GM12878 (cell line): ENCODE measurements at regions not wholly inside any gene's neighbourhood (a gene's known extent, or its start where the extent isn't known, plus 50 kb on each side); places are given as distances from the start of the nearest gene placed in this dataset.
A peak's percentile ranks its signal among the peaks of the same experiment; 100 is the strongest.

Source experiments
- ATAC-seq: fragments of 200-7000 bp; cut with Tn5 transposase; 3 replicates; pipeline ENCODE4 v1.9.1; 2020; ENCODE audit warnings: mild to moderate bottlenecking, moderate library complexity
- BruUV-seq: library from RNA; stranded (reverse); fragments of 400-500 nt; replicated peaks from 2 replicates; lab custom pipeline; 2021; lab: Mats Ljungman, UMichigan
- CTCF ChIA-PET: fragments of 300-600 bp; sonication (Branson Sonifier 250); formaldehyde crosslinking; extraction: SDS; loops from one replicate; lab custom pipeline; 2021; ENCODE audit warnings: inconsistent platforms; lab: Yijun Ruan, JAX
- POLR2A ChIA-PET: fragments of 350-600 bp; formaldehyde crosslinking; extraction: SDS; loops from one replicate; lab custom pipeline; 2021; ENCODE audit warnings: inconsistent platforms; lab: Charles Lee
- RAD21 ChIA-PET: fragments of 300-600 bp; sonication (Branson Sonifier 250); formaldehyde crosslinking; loops from one replicate; lab custom pipeline; 2023; ENCODE audit warnings: antibody characterized with exemption; ENCODE audit not compliant: unreplicated experiment; lab: Charles Lee
- SMC1A ChIA-PET: fragments of 300-600 bp; sonication (Branson Sonifier 250); formaldehyde crosslinking; loops from one replicate; lab custom pipeline; 2023; ENCODE audit not compliant: unreplicated experiment, uncharacterized antibody; lab: Charles Lee
- DNase-seq: peaks from one replicate; pipeline ENCODE4 v3.0.0-alpha.2; 2011; ENCODE audit warnings: low read depth, low spot score
- FAIRE-seq: peaks from 3 replicates; lab custom pipeline; 2011; peaks lifted over from hg19 to GRCh38; lab: Jason Lieb, UNC
- H2AFZ ChIP-seq: 2 replicates; pipeline ENCODE4 v1.6.0; 2011; ENCODE audit warnings: low read depth, low read length, control low read depth; ENCODE audit not compliant: control insufficient read depth
- H3K27ac ChIP-seq: 2 replicates; pipeline ENCODE4 v1.5.1; 2011; ENCODE audit warnings: control low read depth; ENCODE audit not compliant: control insufficient read depth, insufficient read depth
- H3K27me3 ChIP-seq, 2 experiments: replicated peaks in 1 of 2; 2 replicates each; pipeline versions ENCODE4 v1.6.0 to v1.6.1; 2011; ENCODE audit warnings: low read length in 1 of 2; ENCODE audit not compliant: control insufficient read depth in 2 of 2, insufficient read depth in 2 of 2
- H3K36me3 ChIP-seq, 2 experiments: 2 replicates each; pipeline ENCODE4 v1.5.1; 2011; ENCODE audit warnings: low read length in 1 of 2; ENCODE audit not compliant: control insufficient read depth in 2 of 2, insufficient read depth in 2 of 2
- H3K4me1 ChIP-seq: 2 replicates; pipeline ENCODE4 v1.6.1; 2011; ENCODE audit warnings: mild to moderate bottlenecking, low read length, moderate library complexity, mixed read lengths; ENCODE audit not compliant: control insufficient read depth, insufficient read depth
- H3K4me2 ChIP-seq: 2 replicates; pipeline ENCODE4 v1.6.0; 2011; ENCODE audit warnings: control low read depth; ENCODE audit not compliant: control insufficient read depth, insufficient read depth
- H3K4me3 ChIP-seq: fragments of 200-600 bp; sonication (generic); 2 replicates; pipeline ENCODE4 v1.5.1; 2016
- H3K79me2 ChIP-seq: 2 replicates; pipeline ENCODE4 v1.6.0; 2011; ENCODE audit warnings: low read length; ENCODE audit not compliant: control insufficient read depth, insufficient read depth
- H3K9ac ChIP-seq: 2 replicates; pipeline ENCODE4 v1.8.0; 2011; ENCODE audit warnings: low read length, control low read depth, mixed read lengths; ENCODE audit not compliant: control insufficient read depth, insufficient read depth
- H3K9me3 ChIP-seq: replicated peaks from 3 replicates; pipeline ENCODE4 v1.5.1; 2011; ENCODE audit warnings: mild to moderate bottlenecking, low read length; ENCODE audit not compliant: control insufficient read depth, insufficient read depth
- H4K20me1 ChIP-seq: 2 replicates; pipeline ENCODE4 v1.6.0; 2011; ENCODE audit not compliant: control insufficient read depth, insufficient read depth
- CBX3 ChIP-seq: fragments of 200-600 bp; sonication (generic); IDR thresholded peaks from 2 replicates; pipeline ENCODE4 v1.6.1; 2016; ENCODE audit warnings: low read depth, borderline replicate concordance
- CREM ChIP-seq: IDR thresholded peaks from 2 replicates; pipeline ENCODE4 v1.6.1; 2014; ENCODE audit warnings: antibody characterized with exemption, low read depth
- RAD21 ChIP-seq: IDR thresholded peaks from 2 replicates; pipeline ENCODE4 v1.6.1; 2011; ENCODE audit warnings: mild to moderate bottlenecking, low read depth, low read length, moderate library complexity; ENCODE audit not compliant: insufficient read depth
- SMC3 ChIP-seq: IDR thresholded peaks from 2 replicates; pipeline ENCODE4 v1.6.1; 2011; ENCODE audit warnings: low read length, improper control_type of control experiment, borderline replicate concordance
- WGBS: methylation state at CpG from one replicate; pipeline ENCODE4 v1.1.6; 2016; ENCODE audit warnings: low lambda C conversion rate; ENCODE audit not compliant: insufficient replicate concordance, insufficient coverage; ENCODE audit errors: missing lambda C conversion rate; 5-methylcytosine and 5-hydroxymethylcytosine counted together
- in situ Hi-C: fragments of 300-500 bp; cut with MboI; formaldehyde crosslinking; loops from 9 replicates; pipeline ENCODE4 v1.14.3; 2018; ENCODE audit warnings: mixed read lengths
- intact Hi-C: fragments of 100-400 bp; cut with micrococcal nuclease; formaldehyde crosslinking; loops from one replicate; pipeline ENCODE4 v1.14.2; 2022; ENCODE audit not compliant: unreplicated experiment
- TF ChIP-seq, protein P1 (sequence below), 3 experiments: IDR thresholded peaks in 2 of 3; conservative IDR thresholded peaks in 1 of 3; 2 replicates each; pipeline ENCODE4 v1.5.1; 2011; ENCODE audit warnings: low read depth in 3 of 3, low read length in 3 of 3, mild to moderate bottlenecking in 3 of 3, control low read depth in 2 of 3, moderate library complexity in 2 of 3, inconsistent platforms in 1 of 3, mixed read lengths in 1 of 3; ENCODE audit not compliant: control insufficient read depth in 2 of 3, insufficient read depth in 1 of 3; ENCODE audit errors: extremely low read depth in 1 of 3

DNA sequence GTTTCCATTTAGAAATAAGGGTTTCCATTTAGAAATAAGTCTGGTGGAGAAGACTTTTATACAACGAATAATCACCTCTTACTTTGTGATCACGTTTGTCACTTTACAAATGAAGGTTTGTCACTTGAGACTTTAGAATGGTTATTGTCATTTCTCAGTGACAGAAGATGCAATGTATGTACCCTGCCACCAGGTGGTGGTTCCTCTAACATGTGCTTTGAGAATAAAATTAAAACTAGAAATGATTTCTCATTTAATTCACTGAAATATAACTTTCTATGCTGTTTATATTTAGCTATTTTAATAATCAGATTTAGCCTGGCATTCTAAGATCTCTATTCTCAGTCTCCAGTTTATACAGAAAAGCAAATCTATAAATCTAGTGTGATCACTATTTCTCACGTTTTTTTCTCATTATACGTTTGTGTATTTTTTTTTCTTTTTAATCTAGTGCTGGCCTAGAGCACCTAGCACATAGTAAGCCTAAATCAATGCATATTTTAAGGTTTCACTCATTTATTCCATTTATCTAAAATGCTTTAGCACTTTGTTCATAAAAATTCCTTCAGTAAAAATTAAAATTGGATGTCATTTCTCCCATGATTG lies 57.4 kb upstream of the TFAP2D start:
- H3K27ac ChIP-seq, result no peak overlapping the region
- H3K4me3 ChIP-seq, result no peak overlapping the region
- ATAC-seq, result peak; percentile 48; the same call in 2 of the 3 replicates
- TF ChIP-seq CBX3, result no peak
- TF ChIP-seq, protein P1, sequence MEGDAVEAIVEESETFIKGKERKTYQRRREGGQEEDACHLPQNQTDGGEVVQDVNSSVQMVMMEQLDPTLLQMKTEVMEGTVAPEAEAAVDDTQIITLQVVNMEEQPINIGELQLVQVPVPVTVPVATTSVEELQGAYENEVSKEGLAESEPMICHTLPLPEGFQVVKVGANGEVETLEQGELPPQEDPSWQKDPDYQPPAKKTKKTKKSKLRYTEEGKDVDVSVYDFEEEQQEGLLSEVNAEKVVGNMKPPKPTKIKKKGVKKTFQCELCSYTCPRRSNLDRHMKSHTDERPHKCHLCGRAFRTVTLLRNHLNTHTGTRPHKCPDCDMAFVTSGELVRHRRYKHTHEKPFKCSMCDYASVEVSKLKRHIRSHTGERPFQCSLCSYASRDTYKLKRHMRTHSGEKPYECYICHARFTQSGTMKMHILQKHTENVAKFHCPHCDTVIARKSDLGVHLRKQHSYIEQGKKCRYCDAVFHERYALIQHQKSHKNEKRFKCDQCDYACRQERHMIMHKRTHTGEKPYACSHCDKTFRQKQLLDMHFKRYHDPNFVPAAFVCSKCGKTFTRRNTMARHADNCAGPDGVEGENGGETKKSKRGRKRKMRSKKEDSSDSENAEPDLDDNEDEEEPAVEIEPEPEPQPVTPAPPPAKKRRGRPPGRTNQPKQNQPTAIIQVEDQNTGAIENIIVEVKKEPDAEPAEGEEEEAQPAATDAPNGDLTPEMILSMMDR (IDR thresholded peaks at IDR 0.05 in 2 of 3, conservative IDR thresholded peaks at IDR 0.05 in 1 of 3; ENCODE audit: control insufficient read depth in 2 of 3, extremely low read depth in 1 of 3, insufficient read depth in 1 of 3, low read depth in 3 of 3, low read length in 3 of 3), result peak; percentile 53 to 59 (median 56); a peak in 5 of 6 replicates
- peak; percentile 53; the same call in 1 of the 2 replicates for TF ChIP-seq SMC3
- peak; percentile 45 for TF ChIP-seq RAD21
- TF ChIP-seq CREM, result no peak
- no peaks in the 10 kb centered on the region for H3K9me3 ChIP-seq
- no peaks in the 10 kb centered on the region for H3K36me3 ChIP-seq
- H3K4me2 ChIP-seq, result no peak overlapping the region
- no peaks in the 10 kb centered on the region for H3K27me3 ChIP-seq
- no peak overlapping the region for H2AFZ ChIP-seq
- FAIRE-seq, result peak; percentile 72
- H3K4me1 ChIP-seq, result no peaks in the 10 kb centered on the region
- SMC1A ChIA-PET, result interaction anchor here (0.7 to 1.8 kb wide), 5 partner anchors 21 to 133 kb away, joined by 3 to 4 read pairs (median 3); no protein-coding TSS in a partner anchor
- in situ Hi-C loops, result no loop called here
- intact Hi-C loops, result loop anchor here (1.0 kb wide), 1 partner anchor 136 kb away; no protein-coding TSS in a partner anchor
- no peak overlapping the region for H3K9ac ChIP-seq
- POLR2A ChIA-PET, result no interaction called here
- WGBS, result 26% methylated on average over 4 of the region's 4 CpGs
- H3K79me2 ChIP-seq, result no peaks in the 10 kb centered on the region
- RAD21 ChIA-PET, result interaction anchor here (0.6 kb wide), 1 partner anchor 127 kb away, joined by 4 read pairs; no protein-coding TSS in a partner anchor
- no peaks in the 10 kb centered on the region for H4K20me1 ChIP-seq
- BruUV-seq, result no TSS peak
- CTCF ChIA-PET, result interaction anchor here (1.4 to 1.7 kb wide), 5 partner anchors 10 to 140 kb away, joined by 3 to 5 read pairs (median 4); no protein-coding TSS in a partner anchor
- no peak for DNase-seq
